Neutrophil (primary cell): ENCODE measurements at regions not wholly inside any gene's neighbourhood (a gene's known extent, or its start where the extent isn't known, plus 50 kb on each side); places are given as distances from the start of the nearest gene placed in this dataset.

Experiments used
- H3K27ac ChIP-seq: fragments of 200-600 bp; sonication (generic); 2 replicates; pipeline ENCODE4 v1.5.1; 2016; ENCODE audit warnings: mild to moderate bottlenecking, moderate library complexity
- H3K27me3 ChIP-seq: fragments of 200-600 bp; sonication (generic); 2 replicates; pipeline ENCODE4 v1.6.0; 2016; ENCODE audit warnings: mild to moderate bottlenecking
- H3K36me3 ChIP-seq: fragments of 200-600 bp; sonication (generic); 2 replicates; pipeline ENCODE4 v1.5.1; 2017
- H3K4me1 ChIP-seq, 2 experiments: fragments of 200-600 bp in 1 of 2; sonication (generic) in 1 of 2; 1 replicate in 1 of 2; 2 replicates in 1 of 2; pipeline versions ENCODE4 v1.5.1 to v1.6.1; 2013 to 2016; ENCODE audit warnings: low read depth in 1 of 2, low read length in 1 of 2, mild to moderate bottlenecking in 1 of 2, moderate library complexity in 1 of 2; ENCODE audit not compliant: control insufficient read depth in 1 of 2, insufficient read depth in 1 of 2
- H3K4me3 ChIP-seq, 2 experiments: fragments of 200-600 bp in 1 of 2; sonication (generic) in 1 of 2; 1 replicate in 1 of 2; 2 replicates in 1 of 2; pipeline ENCODE4 v1.5.1; 2013 to 2016; ENCODE audit warnings: low read depth in 1 of 2, low read length in 1 of 2, mild to moderate bottlenecking in 1 of 2, moderate library complexity in 1 of 2
- H3K9me3 ChIP-seq: fragments of 200-600 bp; sonication (generic); 2 replicates; pipeline ENCODE4 v1.5.1; 2016
- TF ChIP-seq, protein P1 (sequence below): fragments of 200-600 bp; sonication (generic); IDR thresholded peaks from 2 replicates; pipeline ENCODE4 v1.5.1; 2016; ENCODE audit warnings: antibody characterized with exemption

DNA sequence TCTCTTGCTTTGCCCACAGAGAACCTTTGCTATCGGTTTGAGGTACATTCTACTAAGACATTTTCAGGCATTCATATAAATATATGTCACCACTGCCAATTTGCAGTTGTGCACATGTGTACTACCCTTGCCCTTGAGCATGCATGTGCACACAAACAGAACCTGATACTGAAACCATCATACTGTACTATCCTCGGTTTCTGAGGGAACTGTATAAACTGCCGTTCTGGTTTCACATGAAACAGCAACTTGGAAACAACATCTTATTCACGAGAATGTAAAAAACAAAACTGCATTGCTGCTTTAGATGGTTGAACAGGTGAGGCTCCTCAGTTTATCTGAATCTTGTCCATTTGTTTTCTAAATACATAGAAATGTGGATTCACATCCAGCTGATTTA, 151.2 kb upstream of the TMEM170B start:
- H3K4me3 ChIP-seq = no peak overlapping the region
- H3K4me1 ChIP-seq = peaks cover 31 to 35% of the 10 kb centered on the region in 2 experiments
- no peak overlapping the region for H3K27ac ChIP-seq
- H3K36me3 ChIP-seq = no peaks in the 10 kb centered on the region
- TF ChIP-seq, protein P1, sequence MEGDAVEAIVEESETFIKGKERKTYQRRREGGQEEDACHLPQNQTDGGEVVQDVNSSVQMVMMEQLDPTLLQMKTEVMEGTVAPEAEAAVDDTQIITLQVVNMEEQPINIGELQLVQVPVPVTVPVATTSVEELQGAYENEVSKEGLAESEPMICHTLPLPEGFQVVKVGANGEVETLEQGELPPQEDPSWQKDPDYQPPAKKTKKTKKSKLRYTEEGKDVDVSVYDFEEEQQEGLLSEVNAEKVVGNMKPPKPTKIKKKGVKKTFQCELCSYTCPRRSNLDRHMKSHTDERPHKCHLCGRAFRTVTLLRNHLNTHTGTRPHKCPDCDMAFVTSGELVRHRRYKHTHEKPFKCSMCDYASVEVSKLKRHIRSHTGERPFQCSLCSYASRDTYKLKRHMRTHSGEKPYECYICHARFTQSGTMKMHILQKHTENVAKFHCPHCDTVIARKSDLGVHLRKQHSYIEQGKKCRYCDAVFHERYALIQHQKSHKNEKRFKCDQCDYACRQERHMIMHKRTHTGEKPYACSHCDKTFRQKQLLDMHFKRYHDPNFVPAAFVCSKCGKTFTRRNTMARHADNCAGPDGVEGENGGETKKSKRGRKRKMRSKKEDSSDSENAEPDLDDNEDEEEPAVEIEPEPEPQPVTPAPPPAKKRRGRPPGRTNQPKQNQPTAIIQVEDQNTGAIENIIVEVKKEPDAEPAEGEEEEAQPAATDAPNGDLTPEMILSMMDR = no peak
- H3K27me3 ChIP-seq = no peaks in the 10 kb centered on the region
- no peaks in the 10 kb centered on the region for H3K9me3 ChIP-seq

DNA sequence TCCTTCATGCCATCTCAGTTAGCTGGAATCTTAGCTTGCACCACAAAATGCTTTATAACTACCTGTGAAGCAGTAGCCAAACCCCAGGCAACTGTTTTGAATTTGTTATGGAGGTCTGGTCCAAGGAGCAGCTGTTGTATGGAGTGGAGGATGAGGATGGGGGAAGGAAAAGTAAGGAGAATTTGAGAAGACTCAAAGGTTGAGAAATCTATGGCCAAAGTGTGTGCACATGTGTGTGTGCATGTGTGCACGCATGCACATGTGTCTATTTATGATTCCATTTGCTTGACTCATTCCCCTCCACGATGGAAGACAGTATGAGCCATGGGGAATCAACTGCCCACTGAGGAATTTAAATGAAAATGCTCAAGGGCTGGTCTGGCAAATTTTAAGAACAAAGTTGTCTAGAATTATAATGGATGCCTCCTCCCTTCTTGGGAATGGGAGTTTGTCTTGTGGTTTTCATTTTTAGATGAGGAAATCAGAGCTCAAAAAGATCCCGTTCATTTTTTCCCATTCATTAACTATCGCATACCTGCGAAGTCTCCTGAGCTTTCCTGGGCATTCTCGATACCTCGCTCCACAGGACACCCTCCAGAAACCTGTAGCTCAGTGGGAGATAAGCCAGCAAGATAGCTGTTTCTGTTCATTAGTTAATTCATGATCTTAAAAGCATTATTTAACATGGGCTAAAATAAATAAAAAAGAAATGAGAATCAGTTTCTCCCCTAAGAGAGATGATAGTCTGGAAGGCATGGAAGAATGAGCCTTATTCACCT, 152.3 kb upstream of the NEDD9 start:
- Histone ChIP-seq H3K9me3 (no peaks in the 10 kb centered on the region), H3K36me3 (peaks cover 5% of the 10 kb centered on the region), H3K27me3 (no peaks in the 10 kb centered on the region), H3K4me1 (peaks cover 47 to 51% of the 10 kb centered on the region in 2 experiments), H3K27ac (no peak overlapping the region), H3K4me3 (no peak overlapping the region)
- TF ChIP-seq, protein P1 = no peak

DNA sequence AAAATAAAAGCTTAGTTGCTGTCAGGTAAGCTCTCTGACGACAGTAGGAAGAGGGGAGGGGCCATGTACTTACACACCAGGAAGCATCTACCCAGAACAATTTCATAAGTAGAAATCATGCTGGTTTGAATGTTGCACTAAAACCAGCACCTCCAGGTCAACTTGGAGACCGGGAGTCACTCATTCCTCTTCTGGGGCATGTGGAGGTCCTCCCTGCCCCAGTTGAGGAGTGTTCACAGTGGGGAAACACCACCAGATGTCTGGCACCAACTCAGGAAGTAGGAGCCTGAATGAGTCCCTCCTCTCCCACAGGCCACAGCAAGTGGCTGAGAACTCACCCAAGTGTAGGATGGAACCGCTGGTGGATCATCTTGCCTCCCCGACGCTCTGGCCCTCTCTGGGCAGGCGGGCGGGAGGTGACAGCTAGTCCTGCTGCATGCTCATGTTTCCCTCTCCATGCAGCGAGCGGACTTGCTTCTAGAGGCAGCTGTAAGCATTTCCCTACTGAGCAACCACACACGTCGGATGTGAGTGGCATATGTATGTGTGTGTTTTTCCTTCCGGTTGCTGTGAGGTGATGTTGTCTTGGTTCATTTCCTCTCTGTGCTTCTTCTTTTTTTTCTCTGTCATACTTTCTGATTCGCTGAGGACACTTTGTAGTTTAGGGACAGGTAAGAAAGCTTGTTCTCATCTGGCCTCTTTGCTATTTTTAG, 149.5 kb upstream of the NEDD9 start:
- TF ChIP-seq, protein P1 = peak; percentile 67
- Histone ChIP-seq H3K4me3 (peak overlapping the region; percentile 83 to 86), H3K36me3 (peaks cover 15% of the 10 kb centered on the region), H3K4me1 (peaks cover 57 to 58% of the 10 kb centered on the region in 2 experiments), H3K27me3 (no peaks in the 10 kb centered on the region), H3K27ac (peak overlapping the region; percentile 99), H3K9me3 (no peaks in the 10 kb centered on the region)

DNA sequence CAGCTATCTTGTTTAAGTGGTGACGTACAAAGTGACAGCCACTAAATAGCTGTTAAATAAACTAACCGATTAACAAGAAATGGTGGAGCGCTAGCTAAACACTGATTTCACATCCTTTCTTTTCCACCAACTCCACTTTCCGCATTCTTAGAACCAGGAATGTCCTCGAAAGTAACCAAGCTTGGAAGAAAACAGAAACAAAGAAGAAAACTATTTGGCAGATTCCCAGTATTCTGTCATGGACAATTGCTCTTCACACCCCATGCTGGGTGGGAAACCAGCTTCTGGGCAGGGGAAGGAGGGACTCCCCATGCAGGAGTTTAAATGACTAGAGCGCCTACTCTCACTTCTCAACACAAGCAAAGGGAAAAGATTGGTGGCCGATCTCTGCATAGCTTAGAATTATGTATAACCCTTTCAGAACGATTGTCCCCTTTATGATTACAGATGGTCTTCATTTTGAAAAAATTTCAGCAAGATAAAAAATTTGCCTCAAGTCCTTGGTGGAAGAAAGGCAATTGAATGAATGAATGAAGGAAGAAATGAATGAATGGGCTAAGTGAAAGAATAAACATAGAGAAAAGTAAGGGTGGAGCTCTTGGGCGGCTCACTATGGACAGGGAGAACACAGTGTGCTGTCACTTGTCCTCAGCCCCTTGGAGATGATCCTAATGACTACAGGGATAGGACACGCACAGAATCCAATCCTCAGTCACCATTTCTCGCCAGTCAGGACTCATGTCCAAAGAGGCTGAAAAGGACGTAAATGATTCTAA, 148.7 kb upstream of the NEDD9 start:
- H3K4me1 ChIP-seq = peaks cover 65 to 66% of the 10 kb centered on the region in 2 experiments
- peaks cover 15% of the 10 kb centered on the region for H3K36me3 ChIP-seq
- no peaks in the 10 kb centered on the region for H3K9me3 ChIP-seq
- H3K27me3 ChIP-seq = no peaks in the 10 kb centered on the region
- TF ChIP-seq, protein P1 = no peak
- peak overlapping the region; percentile 83 to 86 for H3K4me3 ChIP-seq
- peak overlapping the region; percentile 99 for H3K27ac ChIP-seq

DNA sequence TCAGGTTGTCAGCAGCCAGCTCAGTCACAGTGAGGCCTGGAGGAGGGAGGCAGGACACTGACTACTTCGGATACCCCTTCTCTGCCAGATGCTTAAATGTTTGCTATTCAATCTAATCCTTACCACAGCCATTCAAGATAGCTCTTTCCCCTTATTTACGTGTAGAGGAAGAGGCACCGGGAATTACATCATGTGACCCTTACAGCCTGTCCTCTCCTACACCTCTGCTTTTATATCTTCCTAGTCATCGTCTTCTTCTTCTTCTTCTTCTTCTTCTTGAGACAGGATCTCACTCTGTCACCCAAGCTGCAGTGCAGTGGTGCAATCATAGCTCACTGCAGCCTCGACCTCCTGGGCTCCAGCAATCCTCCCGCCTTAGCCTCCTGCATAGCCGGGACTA, 148.1 kb upstream of the NEDD9 start:
- Histone ChIP-seq H3K27me3 (no peaks in the 10 kb centered on the region), H3K9me3 (no peaks in the 10 kb centered on the region), H3K4me1 (peaks cover 67 to 71% of the 10 kb centered on the region in 2 experiments), H3K4me3 (peak overlapping the region; percentile 83 to 86), H3K36me3 (peaks cover 15% of the 10 kb centered on the region), H3K27ac (peak overlapping the region; percentile 99)
- TF ChIP-seq, protein P1 = no peak
